ENCODE measurements at regions not wholly inside any gene's neighbourhood (a gene's known extent, or its start where the extent isn't known, plus 50 kb on each side); places are given as distances from the start of the nearest gene placed in this dataset.

GRCh38 chr15:97909291-97909891 is 51.1 kb upstream of the ARRDC4 start:
- peak; percentile 99 for TF ChIP-seq CTCF (IDR thresholded peaks at IDR 0.05; ENCODE audit: low read depth, low read length)

More at GRCh38 chr15:97909291-97909891, 51.1 kb upstream of the ARRDC4 start:
- peak; percentile 20 for DNase-seq (ENCODE audit: extremely low read depth, low read depth)

Data from AG09319 (cell line).